ENCODE measurements at regions not wholly inside any gene's neighbourhood (a gene's known extent, or its start where the extent isn't known, plus 50 kb on each side); places are given as distances from the start of the nearest gene placed in this dataset.
A peak's percentile ranks its signal among the peaks of the same experiment; 100 is the strongest.

- no peaks in the 10 kb centered on the region for H3K4me1 ChIP-seq
- ATAC-seq (ENCODE audit: low FRiP score in 2 of 2) (no peak), DNase-seq (no peak)
- 27 to 29% methylated on average over 5 of the region's 5 CpGs for WGBS, 2 donors
- H3K36me3 ChIP-seq = no peaks in the 10 kb centered on the region
- H3K9me3 ChIP-seq = no peaks in the 10 kb centered on the region
- H3K4me3 ChIP-seq = no peak overlapping the region
- H3K27me3 ChIP-seq = no peaks in the 10 kb centered on the region
- no peak overlapping the region for H3K27ac ChIP-seq
- TF ChIP-seq EP300 (IDR thresholded peaks at IDR 0.05) (no peak), CTCF (IDR thresholded peaks at IDR 0.05) (peak in 1 of 6 experiments; percentile 5)
Measured at GRCh38 chr4:23455456-23456158, 434.2 kb downstream of the PPARGC1A start.

GRCh38 chr4:23441530-23442069 lies 448.2 kb downstream of the PPARGC1A start:
- H3K9me3 ChIP-seq = no peaks in the 10 kb centered on the region

GRCh38 chr4:23438764-23439163 lies 451.1 kb downstream of the PPARGC1A start:
- DNase-seq (no peak), ATAC-seq (ENCODE audit: low FRiP score in 2 of 2) (peak in 1 of 2 donors; percentile 50)
- no peaks in the 10 kb centered on the region for H3K9me3 ChIP-seq
- no peaks in the 10 kb centered on the region for H3K36me3 ChIP-seq
- TF ChIP-seq POLR2A (IDR thresholded peaks at IDR 0.05) = no peak
- TF ChIP-seq CTCF (IDR thresholded peaks at IDR 0.05) = no peak
- no peak for TF ChIP-seq EP300 (IDR thresholded peaks at IDR 0.05)
- TF ChIP-seq POLR2AphosphoS5 (IDR thresholded peaks at IDR 0.05) = no peak
- no peak overlapping the region for H3K4me3 ChIP-seq
- whole genome bisulfite sequencing, 2 donors = 69 to 70% methylated on average over 1 of the region's 1 CpG
- H3K27ac ChIP-seq = no peak overlapping the region
- H3K4me1 ChIP-seq = no peaks in the 10 kb centered on the region
- H3K27me3 ChIP-seq = no peaks in the 10 kb centered on the region

More at GRCh38 chr4:23441530-23442069, 448.2 kb downstream of the PPARGC1A start:
- DNase-seq (no peak), ATAC-seq (ENCODE audit: low FRiP score in 2 of 2) (peak in 1 of 2 donors; percentile 38)
- Histone ChIP-seq H3K27me3 (no peaks in the 10 kb centered on the region), H3K4me3 (no peak overlapping the region), H3K4me1 (no peaks in the 10 kb centered on the region), H3K27ac (no peak overlapping the region), H3K36me3 (no peaks in the 10 kb centered on the region)
- WGBS, 2 donors = 86 to 90% methylated on average over 1 of the region's 1 CpG
- TF ChIP-seq POLR2AphosphoS5 (IDR thresholded peaks at IDR 0.05) (no peak), EP300 (IDR thresholded peaks at IDR 0.05) (no peak), CTCF (IDR thresholded peaks at IDR 0.05) (no peak), POLR2A (IDR thresholded peaks at IDR 0.05) (no peak)

GRCh38 chr4:23429497-23429896 lies 460.4 kb downstream of the PPARGC1A start:
- Histone ChIP-seq H3K27ac (no peak overlapping the region), H3K4me1 (no peaks in the 10 kb centered on the region), H3K4me3 (no peak overlapping the region), H3K36me3 (no peaks in the 10 kb centered on the region), H3K9me3 (no peaks in the 10 kb centered on the region), H3K27me3 (no peaks in the 10 kb centered on the region)
- TF ChIP-seq POLR2AphosphoS5 (IDR thresholded peaks at IDR 0.05) (no peak), CTCF (IDR thresholded peaks at IDR 0.05) (no peak), EP300 (IDR thresholded peaks at IDR 0.05) (no peak), POLR2A (IDR thresholded peaks at IDR 0.05) (no peak)
- no peak for DNase-seq
- ATAC-seq (ENCODE audit: low FRiP score in 2 of 2) = no peak

GRCh38 chr4:23425570-23425969 lies 464.3 kb downstream of the PPARGC1A start:
- TF ChIP-seq POLR2A (IDR thresholded peaks at IDR 0.05) (no peak), POLR2AphosphoS5 (IDR thresholded peaks at IDR 0.05) (no peak), CTCF (IDR thresholded peaks at IDR 0.05) (no peak), EP300 (IDR thresholded peaks at IDR 0.05) (no peak)
- ATAC-seq (ENCODE audit: low FRiP score in 2 of 2) (no peak), DNase-seq (no peak)
- Histone ChIP-seq H3K4me3 (no peak overlapping the region), H3K9me3 (no peaks in the 10 kb centered on the region), H3K36me3 (no peaks in the 10 kb centered on the region), H3K4me1 (no peaks in the 10 kb centered on the region), H3K27me3 (no peaks in the 10 kb centered on the region), H3K27ac (no peak overlapping the region)
